ENCODE measurements at regions not wholly inside any gene's neighbourhood (a gene's known extent, or its start where the extent isn't known, plus 50 kb on each side); places are given as distances from the start of the nearest gene placed in this dataset.

DNA sequence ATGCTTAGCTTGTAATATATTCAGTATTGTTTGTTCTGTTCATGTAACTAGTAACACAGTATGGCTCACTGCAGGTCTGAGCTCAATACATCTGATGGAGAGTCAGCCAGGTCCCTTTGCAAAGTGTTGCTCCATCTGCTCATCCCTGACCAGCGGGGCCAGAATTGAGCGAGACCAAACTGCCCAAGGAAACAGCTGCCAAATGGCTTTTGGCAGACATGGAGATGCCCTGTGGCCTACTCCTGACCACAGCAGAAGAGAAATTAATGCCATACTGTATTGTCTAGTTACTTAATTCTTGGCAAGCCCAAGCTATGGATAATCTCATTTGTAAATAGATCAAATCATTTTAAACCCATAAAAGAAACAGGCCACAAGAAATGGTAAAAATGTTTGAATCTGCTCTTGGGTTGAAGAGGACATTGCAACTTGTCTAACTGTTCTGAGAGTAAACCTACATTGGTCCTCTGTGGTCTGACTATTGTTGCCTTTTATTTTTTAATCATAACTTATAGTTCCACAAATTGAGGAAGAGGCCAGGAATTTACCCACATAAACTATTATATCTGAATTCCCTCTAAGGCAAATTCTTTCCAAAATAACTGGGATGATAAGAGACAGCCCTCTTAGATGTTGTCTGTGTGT lies 209.5 kb downstream of the EBLN2 start:
- TF ChIP-seq, protein P1, sequence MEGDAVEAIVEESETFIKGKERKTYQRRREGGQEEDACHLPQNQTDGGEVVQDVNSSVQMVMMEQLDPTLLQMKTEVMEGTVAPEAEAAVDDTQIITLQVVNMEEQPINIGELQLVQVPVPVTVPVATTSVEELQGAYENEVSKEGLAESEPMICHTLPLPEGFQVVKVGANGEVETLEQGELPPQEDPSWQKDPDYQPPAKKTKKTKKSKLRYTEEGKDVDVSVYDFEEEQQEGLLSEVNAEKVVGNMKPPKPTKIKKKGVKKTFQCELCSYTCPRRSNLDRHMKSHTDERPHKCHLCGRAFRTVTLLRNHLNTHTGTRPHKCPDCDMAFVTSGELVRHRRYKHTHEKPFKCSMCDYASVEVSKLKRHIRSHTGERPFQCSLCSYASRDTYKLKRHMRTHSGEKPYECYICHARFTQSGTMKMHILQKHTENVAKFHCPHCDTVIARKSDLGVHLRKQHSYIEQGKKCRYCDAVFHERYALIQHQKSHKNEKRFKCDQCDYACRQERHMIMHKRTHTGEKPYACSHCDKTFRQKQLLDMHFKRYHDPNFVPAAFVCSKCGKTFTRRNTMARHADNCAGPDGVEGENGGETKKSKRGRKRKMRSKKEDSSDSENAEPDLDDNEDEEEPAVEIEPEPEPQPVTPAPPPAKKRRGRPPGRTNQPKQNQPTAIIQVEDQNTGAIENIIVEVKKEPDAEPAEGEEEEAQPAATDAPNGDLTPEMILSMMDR (IDR thresholded peaks at IDR 0.05) = no peak
- TF ChIP-seq POLR2A (IDR thresholded peaks at IDR 0.05) = no peak

All from body of pancreas (tissue), 4 donors.